ENCODE measurements at regions not wholly inside any gene's neighbourhood (a gene's known extent, or its start where the extent isn't known, plus 50 kb on each side); places are given as distances from the start of the nearest gene placed in this dataset.

DNA sequence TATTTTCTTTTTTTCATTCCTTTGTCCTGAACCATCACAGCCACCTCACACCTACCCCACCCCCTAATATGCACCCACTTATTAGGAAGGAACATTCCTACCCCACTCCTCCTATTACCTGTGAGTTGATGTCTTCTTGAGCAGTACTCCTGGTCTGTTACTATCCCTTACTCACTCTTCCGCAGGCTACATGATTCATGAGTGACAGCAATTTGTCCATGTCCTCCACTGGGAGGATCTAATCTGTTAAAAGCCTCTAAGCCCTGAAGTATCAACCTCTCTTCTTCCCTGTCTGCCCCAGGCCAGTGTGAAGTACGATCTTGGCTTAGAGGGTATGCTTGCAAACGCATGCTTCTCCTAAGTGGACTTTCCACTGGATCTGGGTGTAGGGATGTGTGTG is 75.6 kb upstream of the RFX8 start:
- DNase-seq, result no peak

GRCh38 chr2:101549371-101549770 is 74.5 kb upstream of the RFX8 start:
- DNase-seq, result no peak

- DNase-seq, result no peak
Observed at GRCh38 chr2:101546376-101547058, 71.6 kb upstream of the RFX8 start.

DNA sequence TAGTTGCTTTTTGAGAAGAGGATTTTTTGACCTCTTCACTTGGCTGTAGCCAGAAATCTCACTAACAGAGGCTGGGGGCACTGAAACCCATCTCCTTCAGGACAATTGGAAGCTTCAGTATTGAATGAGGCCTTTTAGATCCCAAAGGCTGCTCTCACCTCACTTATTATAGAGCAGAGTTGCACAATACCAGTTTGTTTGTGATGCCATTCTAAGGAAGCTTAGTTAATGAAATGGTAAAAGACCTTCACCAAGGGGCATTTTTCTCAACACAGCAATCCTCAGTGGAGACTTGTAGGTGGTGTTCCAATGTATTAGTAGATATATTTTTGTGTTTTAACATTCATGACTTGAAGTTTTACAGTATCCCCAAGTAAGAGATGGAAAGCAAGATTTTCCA is 71.0 kb upstream of the RFX8 start:
- no peak for DNase-seq

GRCh38 chr2:101540518-101540917 is 65.6 kb upstream of the RFX8 start:
- no peak for DNase-seq

GRCh38 chr2:101538076-101538475 is 63.2 kb upstream of the RFX8 start:
- DNase-seq, result no peak

- no peak for DNase-seq
Observed at GRCh38 chr2:101534149-101534611, 59.3 kb upstream of the RFX8 start.

GRCh38 chr2:101533561-101534148 is 58.7 kb upstream of the RFX8 start:
- no peak for DNase-seq

- DNase-seq, result no peak
Observed at GRCh38 chr2:101528501-101528900, 53.6 kb upstream of the RFX8 start.

DNA sequence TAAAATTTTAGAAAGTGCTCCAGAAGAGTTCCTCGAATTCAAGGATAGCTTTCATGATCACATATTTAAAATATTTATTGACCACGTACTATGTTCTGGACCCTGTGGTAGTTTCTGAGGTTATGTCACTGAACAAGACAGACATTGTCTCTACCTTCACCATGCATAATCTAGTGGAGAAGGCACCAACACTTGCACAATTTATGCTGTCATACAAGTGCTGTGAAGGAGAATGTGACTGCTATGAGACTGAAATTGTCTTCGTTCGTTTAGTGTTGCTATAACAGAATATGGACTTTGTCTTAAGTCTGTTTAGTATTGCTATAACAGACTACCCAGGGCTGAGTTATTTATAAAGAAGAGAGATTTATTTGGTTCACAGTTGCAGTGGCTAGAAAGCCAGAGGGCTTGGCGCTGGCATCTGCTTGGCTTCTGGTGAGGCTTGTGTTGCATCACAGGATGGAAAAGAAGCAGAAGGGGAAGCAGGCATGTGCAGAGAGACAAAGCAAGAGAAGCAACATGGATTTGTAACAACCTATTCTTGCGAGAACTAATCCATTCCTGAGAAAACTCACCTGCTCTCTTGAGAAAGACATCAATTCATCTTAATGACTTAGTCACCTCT is 50.0 kb upstream of the RFX8 start:
- DNase-seq, result no peak

All from NCI-H774 (cell line).